Pancreas (tissue), 10 donors: ENCODE measurements at regions not wholly inside any gene's neighbourhood (a gene's known extent, or its start where the extent isn't known, plus 50 kb on each side); places are given as distances from the start of the nearest gene placed in this dataset.

Experiments used
- ATAC-seq, 4 donors: fragments of 200-7000 bp; cut with Tn5 transposase; one replicate each; pipeline versions ENCODE4 v1.8.0 to v1.9.1; 2020; ENCODE audit warnings: mild to moderate bottlenecking in 4 of 4, moderate library complexity in 4 of 4
- DNase-seq, 6 donors: peaks; one replicate each; pipeline ENCODE4 v3.0.0-alpha.2; 2020
- FAIRE-seq: peaks from 2 replicates; lab custom pipeline; 2012; peaks lifted over from hg19 to GRCh38; lab: Jason Lieb, UNC
- H3K27ac ChIP-seq, 4 donors: fragments of 200-600 bp; sonication (generic); 1 replicate in 3 of 4; 2 replicates in 1 of 4; pipeline versions ENCODE4 v1.5.0 to v1.8.0; 2020
- H3K27me3 ChIP-seq, 4 donors: fragments of 200-600 bp; one replicate each; pipeline ENCODE4 v1.8.0; 2021
- H3K36me3 ChIP-seq, 3 donors: fragments of 200-600 bp; sonication (generic) in 1 of 3; one replicate each; pipeline versions ENCODE4 v1.5.0 to v1.8.0; 2020 to 2021
- H3K4me1 ChIP-seq, 3 donors: fragments of 200-600 bp; one replicate each; pipeline ENCODE4 v1.8.0; 2021
- H3K4me3 ChIP-seq, 4 donors: fragments of 200-600 bp; sonication (generic) in 2 of 4; one replicate each; pipeline versions ENCODE4 v1.5.0 to v1.8.0; 2020 to 2021
- H3K9me3 ChIP-seq, 4 donors: fragments of 200-600 bp; one replicate each; pipeline ENCODE4 v1.8.0; 2021
- CTCF ChIP-seq, 4 donors: fragments of 200-600 bp; sonication (generic) in 3 of 4; IDR thresholded peaks; one replicate each; pipeline versions ENCODE4 v1.5.0 to v1.8.0; 2021; ENCODE audit warnings: antibody characterized with exemption in 4 of 4
- WGBS, 2 donors: extraction: QIAGEN DNeasy Blood & Tissue Kit; methylation state at CpG; one replicate each; pipeline ENCODE4 v1.1.7; 2013; 5-methylcytosine and 5-hydroxymethylcytosine counted together
- intact Hi-C, 3 donors: fragments of 100-400 bp; cut with DNase I; formaldehyde crosslinking; loops; one replicate each; pipeline versions ENCODE4 v1.11.1 to v1.14.2; 2022
- donor health status: healthy with polysubstance abuse.
- donor health status: DM: no; HTN: no; CAD: no; lungs with moderate emphysema.
- donor health status: DM: no; HTN: no; CAD: no.
- donor health status: control.
- donor health status: control.
- donor health status: Bipolar disorder and iron deficiency.
- donor health status: DM: yes; HTN: yes; CAD: no.
- donor health status: DM: no; HTN: no; CAD: no.
- donor health status: DM: no; HTN: no; CAD: no.
- donor health status: DM: yes; HTN: yes; CAD: no.

DNA sequence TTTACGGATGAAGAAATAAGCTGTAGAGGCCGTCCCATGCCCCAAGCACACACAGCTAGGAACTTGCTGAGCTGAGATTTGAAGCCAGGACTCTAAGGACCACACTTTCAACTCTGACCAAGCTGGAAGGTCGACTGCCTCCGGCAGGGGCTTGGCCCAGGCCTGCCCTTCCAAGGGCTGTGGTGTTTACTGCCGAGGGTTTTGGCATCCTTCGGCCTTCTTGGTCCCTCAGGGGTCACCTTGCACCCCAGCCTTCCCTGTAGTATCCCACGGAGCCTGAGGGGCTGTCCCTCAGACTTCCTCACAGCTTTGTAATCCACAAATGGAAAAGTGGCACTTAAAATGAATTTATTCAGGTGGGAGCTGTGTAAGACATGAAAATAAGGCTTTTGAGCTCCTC is 83.7 kb upstream of the SPRY4 start:
- FAIRE-seq = no peak
- no peak for TF ChIP-seq CTCF (IDR thresholded peaks at IDR 0.05)
- Histone ChIP-seq H3K36me3 (no peaks in the 10 kb centered on the region), H3K4me1 (no peaks in the 10 kb centered on the region), H3K27ac (no peak overlapping the region), H3K4me3 (no peak overlapping the region), H3K9me3 (no peaks in the 10 kb centered on the region), H3K27me3 (no peaks in the 10 kb centered on the region)
- intact Hi-C loops = no loop called here
- DNase-seq = no peak
- ATAC-seq = no peak
- 68 to 76% methylated on average over 7 of the region's 7 CpGs for WGBS, 2 donors

- Histone ChIP-seq H3K9me3 (no peaks in the 10 kb centered on the region), H3K27me3 (no peaks in the 10 kb centered on the region), H3K4me1 (no peaks in the 10 kb centered on the region), H3K27ac (no peak overlapping the region), H3K4me3 (no peak overlapping the region), H3K36me3 (no peaks in the 10 kb centered on the region)
- TF ChIP-seq CTCF (IDR thresholded peaks at IDR 0.05) = no peak
- DNase-seq = no peak
- no peak for FAIRE-seq
- ATAC-seq = no peak
- WGBS, 2 donors = 76 to 82% methylated on average over 6 of the region's 6 CpGs
- intact Hi-C loops = no loop called here
Measured at GRCh38 chr5:142405814-142406395, 81.1 kb upstream of the SPRY4 start.

GRCh38 chr5:142405023-142405422 is 80.2 kb upstream of the SPRY4 start:
- H3K4me1 ChIP-seq = no peaks in the 10 kb centered on the region
- FAIRE-seq (no peak), ATAC-seq (no peak), DNase-seq (no peak)
- WGBS, 2 donors = 64 to 65% methylated on average over 6 of the region's 6 CpGs
- intact Hi-C loops = no loop called here
- TF ChIP-seq CTCF (IDR thresholded peaks at IDR 0.05) = no peak
- no peaks in the 10 kb centered on the region for H3K27me3 ChIP-seq
- no peaks in the 10 kb centered on the region for H3K9me3 ChIP-seq
- H3K4me3 ChIP-seq = no peak overlapping the region
- H3K36me3 ChIP-seq = no peaks in the 10 kb centered on the region
- H3K27ac ChIP-seq = no peak overlapping the region

- no peak for FAIRE-seq
- WGBS, 2 donors = 65 to 71% methylated on average over 14 of the region's 14 CpGs
- no peak for TF ChIP-seq CTCF (IDR thresholded peaks at IDR 0.05)
- no peak overlapping the region for H3K4me3 ChIP-seq
- ATAC-seq = no peak
- no peak for DNase-seq
- H3K36me3 ChIP-seq = no peaks in the 10 kb centered on the region
- no peaks in the 10 kb centered on the region for H3K4me1 ChIP-seq
- no peaks in the 10 kb centered on the region for H3K27me3 ChIP-seq
- no peak overlapping the region for H3K27ac ChIP-seq
- no peaks in the 10 kb centered on the region for H3K9me3 ChIP-seq
- intact Hi-C loops = no loop called here
Measured at GRCh38 chr5:142404046-142404477, 79.2 kb upstream of the SPRY4 start.

DNA sequence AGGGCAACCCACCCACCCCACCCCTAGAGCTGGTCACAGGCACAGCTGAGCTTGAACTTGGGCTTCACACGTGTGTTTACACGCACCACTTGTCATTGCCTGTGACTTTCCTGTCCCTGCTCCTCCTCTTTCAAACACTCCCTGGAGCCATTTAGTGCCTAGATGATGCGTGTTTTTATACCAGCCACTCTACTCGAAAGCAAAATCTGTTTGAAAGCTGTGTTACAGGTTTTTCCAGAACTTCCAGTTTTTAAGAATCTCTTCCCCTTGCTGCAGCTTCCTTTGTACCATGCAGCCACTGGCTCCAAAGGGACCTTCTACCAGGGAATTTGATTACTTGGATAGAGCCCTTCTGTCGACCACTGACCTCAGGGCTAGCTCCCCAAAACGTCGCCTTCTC is 78.8 kb upstream of the SPRY4 start:
- no peak for FAIRE-seq

More for the DNA sequence above, 78.8 kb upstream of the SPRY4 start:
- intact Hi-C loops = no loop called here
- Histone ChIP-seq H3K27ac (no peak overlapping the region), H3K4me1 (no peaks in the 10 kb centered on the region), H3K36me3 (no peaks in the 10 kb centered on the region), H3K4me3 (no peak overlapping the region), H3K27me3 (no peaks in the 10 kb centered on the region), H3K9me3 (no peaks in the 10 kb centered on the region)
- WGBS, 2 donors = 25 to 27% methylated on average over 7 of the region's 7 CpGs
- TF ChIP-seq CTCF (IDR thresholded peaks at IDR 0.05) = no peak
- DNase-seq = no peak
- peak in 1 of 4 donors; percentile 34 for ATAC-seq
